GM19043 (cell line): ENCODE measurements at regions not wholly inside any gene's neighbourhood (a gene's known extent, or its start where the extent isn't known, plus 50 kb on each side); places are given as distances from the start of the nearest gene placed in this dataset.
"Not testable (repeated sequence)": the region's sequence is repeated elsewhere in the genome, so short reads cannot be mapped to it uniquely, and the experiment has no call there.

Experiments used
- ATAC-seq: cut with Tn5 transposase; IDR thresholded peaks from one replicate; pipeline ENCODE4 v1.9.1; 2021; ENCODE audit warnings: low read depth; ENCODE audit not compliant: unreplicated experiment

DNA sequence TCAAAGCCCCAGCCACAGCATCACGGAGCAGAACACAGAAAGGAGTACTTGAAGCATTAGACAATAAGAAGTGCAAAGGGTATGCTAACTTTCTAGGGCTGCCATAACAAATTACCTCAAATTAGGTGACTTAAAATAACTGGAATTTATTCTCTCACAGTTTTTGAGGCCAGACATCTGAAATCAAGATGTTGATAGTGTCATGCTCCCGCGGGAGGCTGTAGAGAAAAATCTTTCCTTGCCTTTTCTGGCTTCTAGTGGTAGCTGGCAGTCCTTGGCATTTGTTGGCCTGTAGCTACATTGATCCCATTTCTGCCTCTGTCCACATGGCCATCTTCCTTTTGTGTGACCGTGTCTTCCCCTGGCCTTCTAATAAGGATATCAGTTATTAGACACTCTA, 51.9 kb upstream of the SPDL1 start:
- no peak for ATAC-seq

DNA sequence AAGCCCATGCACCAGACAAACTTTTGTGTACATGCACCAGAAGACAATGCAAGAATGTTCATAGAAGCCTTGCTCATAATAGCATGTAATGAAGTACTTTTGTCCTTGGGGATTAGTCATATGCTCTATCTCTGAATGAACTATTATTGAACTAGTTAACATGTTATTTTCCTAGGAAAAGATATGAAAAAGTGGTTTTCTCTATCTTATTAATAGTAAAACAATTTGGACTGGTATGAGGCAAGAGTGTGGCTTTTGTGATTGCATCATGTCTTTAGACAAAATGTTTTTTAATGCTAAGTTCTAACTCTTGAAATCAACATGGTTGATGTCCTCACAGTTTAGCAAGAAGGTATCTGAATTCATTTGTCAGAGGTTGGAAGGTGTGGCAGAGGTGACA, 55.7 kb upstream of the SPDL1 start:
- no peak for ATAC-seq

DNA sequence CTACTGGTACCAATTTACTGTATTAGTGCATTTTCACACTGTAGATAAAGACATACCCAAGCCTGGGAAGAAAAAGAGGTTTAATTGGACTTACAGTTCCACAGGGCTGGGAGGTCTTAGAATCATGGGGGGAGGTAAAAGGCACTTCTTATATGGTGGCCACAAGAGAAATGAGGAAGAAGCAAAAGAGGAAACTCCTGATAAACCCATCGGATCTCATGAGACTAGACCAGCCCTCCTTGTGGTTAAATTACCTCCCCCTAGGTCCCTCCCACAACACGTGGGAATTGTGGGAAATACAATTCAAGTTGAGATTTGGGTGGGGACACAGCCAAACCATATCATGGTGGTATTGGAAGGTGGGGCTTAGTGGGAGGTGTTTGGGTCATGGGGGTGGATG, 56.5 kb upstream of the SPDL1 start:
- no peak for ATAC-seq

DNA sequence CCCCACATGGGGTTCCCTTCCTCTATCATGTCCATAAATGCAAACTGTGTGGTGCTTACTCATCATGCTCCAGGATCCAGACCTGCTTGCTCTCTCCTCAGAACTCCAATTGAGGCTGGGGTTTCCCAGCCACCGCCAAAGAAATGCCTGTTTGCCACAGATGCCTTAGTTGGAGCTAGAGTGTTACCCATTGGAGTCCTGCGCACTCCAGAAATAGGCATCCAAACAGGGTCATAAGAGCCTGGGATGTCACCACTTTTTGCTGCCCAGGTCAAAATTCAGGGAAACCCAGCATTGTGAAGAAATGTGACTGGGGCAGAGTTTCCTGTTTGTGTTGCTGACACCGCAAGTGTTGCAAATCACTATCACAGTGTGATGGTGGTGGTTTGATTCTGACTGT, 60.7 kb upstream of the SPDL1 start:
- ATAC-seq = no peak

DNA sequence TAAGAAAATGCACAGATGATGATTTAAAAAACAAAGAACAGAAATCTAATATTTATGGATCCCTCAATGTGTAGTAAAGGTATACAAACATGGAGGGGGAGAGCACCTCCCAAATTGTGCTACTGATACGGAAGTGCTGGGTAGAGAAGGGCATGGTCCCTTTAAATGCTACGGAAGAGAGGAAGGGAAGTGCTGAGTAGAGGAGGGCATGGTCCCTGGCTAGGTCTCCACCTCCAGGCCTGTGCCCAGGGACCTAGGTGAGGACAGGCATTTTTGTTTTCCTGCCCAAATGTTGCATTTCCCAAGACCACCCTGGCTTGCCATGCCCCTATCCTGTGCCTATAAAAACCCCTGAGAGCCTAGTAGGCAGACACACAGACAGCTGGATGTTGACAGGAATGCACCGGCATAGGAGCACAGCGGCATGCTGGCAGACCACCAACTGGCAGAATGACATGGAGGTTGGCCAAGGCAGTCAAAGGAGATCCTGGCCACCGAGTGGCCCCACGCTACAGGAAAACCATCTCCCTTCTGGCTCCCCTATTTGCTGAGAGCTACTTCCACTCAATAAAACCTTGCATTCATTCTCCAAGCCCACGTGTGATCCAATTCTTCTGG, 62.1 kb upstream of the SPDL1 start:
- ATAC-seq = no peak

DNA sequence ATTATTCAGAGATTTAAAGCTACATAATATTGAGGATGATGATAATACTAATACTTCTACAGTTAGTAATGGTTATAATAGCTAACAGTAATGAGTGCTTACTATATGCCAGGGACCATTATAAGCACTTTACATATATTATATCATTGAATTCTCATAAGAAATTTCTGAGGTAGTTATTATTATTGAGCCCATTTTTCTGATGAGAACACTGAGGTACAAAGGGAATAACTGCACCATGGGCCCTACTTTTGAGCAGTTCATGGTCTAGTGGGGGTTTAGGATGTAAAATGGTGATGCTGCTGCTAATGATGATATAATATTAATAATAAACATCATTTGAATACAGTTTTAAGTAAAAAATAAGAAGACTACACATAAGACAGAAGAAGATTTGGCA, 64.2 kb upstream of the SPDL1 start:
- ATAC-seq = no peak

DNA sequence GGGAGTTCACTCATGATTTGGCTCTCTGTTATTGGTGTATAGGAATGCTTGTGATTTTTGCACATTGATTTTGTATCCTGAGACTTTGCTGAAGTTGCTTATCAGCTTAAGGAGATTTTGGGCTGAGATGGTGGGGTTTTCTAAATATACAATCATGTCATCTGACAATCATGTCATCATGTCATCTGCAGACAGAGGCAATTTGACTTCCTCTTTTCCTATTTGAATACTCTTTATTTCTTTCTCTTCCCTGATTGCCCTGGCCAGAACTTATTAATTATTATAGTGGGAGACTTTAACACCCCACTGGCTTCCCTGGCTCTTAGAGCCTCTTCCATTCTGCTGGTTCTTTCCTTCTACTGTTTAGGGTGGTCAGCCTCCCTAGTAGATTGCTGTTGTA, 64.8 kb upstream of the SPDL1 start:
- not testable (repeated sequence) for ATAC-seq

DNA sequence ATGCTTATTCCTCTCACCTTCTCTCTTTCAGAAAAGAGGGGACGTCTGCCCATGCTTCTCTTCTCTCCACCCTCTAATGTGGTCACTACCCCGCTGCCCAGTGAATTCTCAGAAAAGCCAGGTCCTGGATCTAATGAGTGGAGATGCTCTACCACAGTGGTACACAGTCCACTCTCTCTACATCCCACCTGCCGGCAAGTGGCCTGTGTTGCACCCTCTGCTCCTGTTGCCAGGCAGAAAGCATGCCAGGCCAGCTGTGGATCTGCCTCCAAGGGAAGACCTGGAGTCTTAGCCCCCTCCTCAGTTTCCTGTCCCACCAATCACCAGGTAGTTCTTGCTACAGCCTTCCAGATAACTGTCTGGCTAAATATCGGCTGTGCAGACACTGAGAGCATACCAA, 71.2 kb upstream of the SPDL1 start:
- ATAC-seq = no peak

DNA sequence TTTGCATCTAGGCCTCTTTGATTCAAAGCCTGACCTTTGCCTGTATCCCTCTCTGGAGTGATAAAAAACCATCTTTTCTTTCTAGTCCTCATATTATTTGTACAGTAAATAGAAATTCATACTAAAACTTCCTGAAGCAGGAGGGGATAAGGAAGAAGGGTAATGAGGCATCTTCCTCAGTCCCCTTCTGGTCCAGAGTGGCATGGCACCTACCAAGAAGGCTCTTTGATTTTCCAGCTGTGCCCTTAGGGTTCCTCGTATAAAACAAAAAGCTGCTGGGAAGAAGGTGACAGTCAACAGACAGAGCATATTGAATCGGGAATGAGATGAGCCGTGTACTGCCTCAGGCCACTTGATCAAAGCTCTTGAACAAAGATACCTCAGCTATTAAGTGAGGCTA, 71.9 kb upstream of the SPDL1 start:
- no peak for ATAC-seq

DNA sequence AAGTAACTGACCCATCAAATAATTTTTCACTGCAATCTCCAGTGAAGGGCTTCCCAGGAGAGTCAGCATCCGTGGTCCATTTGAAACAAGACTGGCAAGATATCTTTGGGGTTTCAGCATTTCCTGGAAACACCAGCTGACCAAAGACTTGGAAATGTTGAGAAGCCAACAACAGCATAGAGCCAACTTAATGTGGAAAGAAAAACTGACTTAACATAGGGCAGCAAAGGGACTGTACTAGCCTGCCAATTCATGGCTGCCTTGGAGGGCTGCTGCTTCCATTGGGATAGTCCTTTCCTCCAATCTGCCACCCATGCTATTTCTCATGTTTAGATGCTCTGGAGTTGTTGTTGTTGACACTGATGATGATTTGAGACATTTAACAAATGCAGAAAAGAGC, 76.5 kb upstream of the SPDL1 start:
- no peak for ATAC-seq

DNA sequence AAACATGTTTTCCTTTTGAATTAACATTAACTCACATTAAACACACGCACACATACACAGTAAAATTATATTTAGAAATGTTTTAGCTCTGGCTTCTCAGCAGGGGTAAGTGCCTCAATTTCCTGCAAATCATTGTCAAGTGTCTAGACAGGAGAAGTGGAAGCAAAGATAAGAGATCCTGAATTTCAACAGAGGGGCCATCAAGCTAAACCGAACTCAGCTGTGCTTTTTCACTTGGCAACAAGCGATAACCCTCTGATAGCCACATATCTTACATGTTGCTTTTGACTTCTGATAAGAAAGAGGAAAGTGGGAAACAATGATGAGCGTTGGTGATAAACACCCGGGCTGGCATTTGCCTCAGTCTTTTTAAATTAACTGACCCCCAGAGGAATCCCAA, 79.7 kb upstream of the SPDL1 start:
- no peak for ATAC-seq

DNA sequence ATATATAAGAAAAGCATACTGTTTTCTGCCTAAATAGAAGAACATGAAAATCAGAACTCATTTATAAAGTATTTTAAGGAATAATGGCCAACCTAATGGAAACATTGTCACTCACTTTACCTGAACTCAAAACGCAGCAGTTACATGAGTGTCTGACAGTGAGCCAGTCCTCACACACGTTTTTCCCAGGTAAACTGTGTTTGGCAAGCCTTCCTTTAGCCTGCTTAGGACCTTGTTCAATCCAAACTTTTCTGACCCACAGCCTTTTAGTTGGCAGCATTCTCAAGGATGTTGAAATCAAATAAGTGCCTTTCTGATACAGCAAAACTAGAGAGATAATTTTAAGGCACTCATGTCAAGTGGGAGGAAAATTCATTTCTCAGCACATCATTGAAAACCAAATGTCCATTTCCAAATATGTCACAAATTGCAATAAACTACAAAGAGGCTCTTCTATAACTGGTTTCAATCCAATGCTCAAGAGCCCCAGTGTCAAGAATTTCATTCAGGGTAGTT, 83.5 kb upstream of the SPDL1 start:
- no peak for ATAC-seq

DNA sequence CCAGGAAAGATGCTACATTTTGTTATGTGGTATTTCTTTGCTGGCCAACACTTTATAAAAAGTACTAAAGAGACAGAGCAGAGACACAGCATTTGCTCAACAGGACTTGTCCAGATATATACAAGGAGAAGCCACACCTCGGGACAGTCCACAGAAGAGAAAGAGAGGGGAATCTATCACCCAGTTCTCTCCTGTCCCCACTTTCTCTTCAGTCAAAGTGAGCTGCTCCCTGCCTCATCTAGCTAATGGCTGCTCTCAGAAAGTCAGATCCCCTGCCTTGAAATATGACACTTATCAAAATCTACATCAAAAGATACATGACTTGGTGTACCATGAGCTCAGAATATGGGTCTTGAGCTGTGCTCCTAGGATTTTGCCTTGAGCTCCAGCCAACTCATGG, 86.7 kb upstream of the SPDL1 start:
- no peak for ATAC-seq

DNA sequence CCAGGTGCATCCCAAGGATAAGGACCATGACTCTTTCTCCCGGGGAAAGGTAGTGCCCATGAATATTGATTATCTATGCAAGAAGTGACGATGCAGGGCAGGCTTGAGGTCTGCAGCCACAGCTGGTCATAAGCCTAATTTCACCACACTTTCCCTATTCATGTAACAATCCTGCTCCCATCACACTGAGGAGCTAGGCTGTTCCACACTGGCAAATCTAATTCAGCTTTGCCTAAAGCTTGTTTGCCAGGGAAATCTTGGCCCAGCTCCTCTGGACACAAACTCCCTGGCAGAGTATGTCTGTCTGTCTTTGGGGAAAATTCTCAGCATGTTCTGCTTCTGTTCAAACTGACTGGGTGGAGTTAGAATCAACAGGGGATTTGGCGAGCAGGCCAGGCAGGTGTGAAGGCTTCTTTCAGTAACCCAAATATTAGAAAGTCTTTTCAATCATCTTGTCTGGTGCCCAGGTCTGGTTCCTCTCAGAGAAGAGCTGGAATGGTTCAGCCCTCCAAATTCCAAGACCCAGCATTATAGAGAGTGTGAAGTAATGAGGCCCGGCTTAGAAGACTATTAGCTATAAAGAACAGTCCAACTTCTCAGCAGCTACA, 88.5 kb upstream of the SPDL1 start:
- ATAC-seq = no peak

DNA sequence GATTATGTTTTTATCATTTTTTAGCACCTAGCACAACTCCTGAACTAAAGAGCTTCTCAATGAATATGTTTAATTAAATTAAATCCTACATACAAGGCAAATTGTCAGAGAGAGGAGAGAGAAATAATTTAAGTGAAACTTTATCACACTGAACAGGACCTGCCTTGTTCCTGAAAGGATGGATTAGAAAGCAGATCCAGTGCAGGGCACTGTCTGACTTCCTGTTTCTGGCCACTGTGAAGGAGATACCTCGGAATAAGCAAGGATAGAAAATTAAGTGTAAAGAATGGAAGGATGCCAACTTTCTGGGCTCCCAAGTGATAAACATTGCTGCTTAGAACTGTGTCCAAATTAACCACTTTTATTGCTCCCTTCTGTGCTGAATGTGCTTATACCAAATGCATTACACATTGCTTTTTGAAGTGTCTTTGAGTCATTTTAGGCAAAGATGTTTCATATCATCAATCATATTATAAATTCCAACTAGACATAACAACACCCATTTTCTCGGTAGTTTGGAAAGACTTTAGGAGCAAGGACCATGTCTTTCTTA, 89.1 kb upstream of the SPDL1 start:
- ATAC-seq = no peak

DNA sequence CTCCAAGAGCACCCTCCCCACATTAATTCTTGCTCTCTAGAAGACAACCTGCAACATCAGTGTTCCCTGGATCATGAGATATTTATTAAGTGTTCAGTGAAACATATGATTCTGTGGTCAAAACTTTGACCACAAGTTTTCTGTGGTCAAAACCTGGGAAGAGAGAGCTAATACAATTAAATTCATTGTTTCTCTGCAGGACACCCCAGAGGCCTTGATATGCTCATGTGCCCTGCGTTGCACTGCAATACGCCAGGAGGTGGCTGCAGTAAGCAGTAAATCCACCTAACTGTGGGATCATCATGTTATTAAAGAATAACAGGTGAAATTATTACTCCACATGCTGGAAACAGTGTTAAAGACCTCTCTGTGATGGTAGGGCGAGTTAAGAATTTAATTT, 109.3 kb upstream of the SPDL1 start:
- ATAC-seq = no peak

DNA sequence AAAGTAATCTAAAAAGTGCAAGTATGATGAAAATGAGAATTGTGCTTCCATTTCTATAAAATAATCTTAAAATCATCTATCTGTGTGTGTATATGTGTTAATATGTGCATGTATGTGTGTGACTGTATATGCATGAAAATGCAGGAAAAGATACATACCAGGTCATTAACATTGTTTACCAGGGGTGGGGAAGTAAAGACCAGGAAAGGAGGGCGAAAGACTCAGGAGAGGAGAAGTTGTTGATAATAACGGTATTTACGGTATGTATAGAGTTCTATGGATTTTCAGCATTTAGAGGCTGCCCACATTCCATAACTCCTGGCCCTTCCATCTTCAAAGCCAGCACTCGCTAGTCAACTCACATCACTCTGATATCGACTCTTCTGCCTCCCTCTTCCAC, 111.0 kb upstream of the SPDL1 start:
- no peak for ATAC-seq

DNA sequence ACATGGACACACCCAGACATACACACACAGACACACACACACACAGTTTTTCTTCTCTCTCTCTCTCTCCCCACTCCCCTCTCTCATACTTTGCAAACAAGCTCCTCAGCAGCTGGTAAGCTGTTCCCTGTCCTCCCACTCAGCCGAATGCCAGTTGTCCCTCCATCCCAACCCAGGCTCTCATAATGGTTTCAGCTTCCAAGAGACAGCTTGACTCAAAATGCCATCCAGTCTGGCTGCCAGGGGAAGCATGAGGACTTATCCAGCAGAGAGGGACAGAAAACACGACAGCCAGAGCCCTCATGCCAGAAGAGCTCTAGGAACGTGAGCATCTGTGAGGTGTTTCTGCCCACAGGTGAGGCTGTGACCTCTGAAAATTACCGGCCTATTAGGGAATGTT, 112.6 kb upstream of the SPDL1 start:
- ATAC-seq = no peak

DNA sequence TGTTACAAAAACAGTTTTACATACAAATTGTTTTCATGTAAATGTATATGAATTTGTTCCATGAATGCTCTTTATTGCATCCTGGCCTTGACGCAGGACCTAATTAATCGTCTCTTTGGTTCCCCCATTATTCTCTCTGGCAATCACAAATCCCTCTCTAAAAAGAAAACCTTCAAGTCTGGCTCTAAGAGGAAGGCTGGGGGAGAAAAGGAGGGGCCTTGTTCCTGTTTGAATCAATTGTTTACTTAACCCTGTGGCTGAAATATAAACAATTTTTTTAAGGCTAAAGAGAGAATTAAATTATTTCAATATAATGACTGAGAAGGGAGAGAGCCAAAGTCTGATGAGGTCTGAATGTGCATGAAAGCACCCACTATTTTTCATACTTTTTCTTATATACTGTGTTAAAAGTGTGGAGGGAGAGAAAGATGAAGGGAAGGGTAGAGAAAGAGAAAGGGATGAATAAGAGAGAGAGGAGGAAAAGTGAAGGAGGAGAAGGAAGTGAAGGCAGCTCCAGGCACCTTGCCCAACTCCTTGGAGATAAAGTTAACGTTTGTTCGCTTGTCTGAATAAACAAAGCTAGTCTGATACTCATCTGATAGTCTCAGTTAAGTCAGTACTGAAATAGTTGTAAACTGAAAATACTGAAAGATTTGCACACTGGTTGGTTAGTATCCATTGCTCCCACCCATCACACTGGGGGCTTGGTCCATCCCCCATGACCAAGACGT, 116.4 kb upstream of the SPDL1 start:
- ATAC-seq = no peak

DNA sequence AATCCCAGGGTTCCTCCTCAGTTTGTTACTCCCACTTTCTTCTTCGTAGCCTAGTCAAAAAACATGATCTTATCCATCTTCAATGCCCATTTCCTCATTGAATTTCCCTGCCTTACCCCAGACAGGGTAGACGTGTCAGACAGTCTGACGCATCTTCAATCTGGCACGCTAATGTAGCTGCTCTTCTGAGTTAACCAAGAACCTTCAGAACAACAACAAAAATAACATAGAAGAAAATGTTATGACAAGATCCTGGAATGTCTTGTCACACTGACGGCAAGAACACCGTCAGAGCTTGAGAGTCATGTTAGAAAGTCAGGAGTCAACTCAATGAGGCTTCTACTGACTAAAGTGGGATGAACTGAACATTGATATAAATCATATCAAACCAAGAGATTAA, 122.7 kb upstream of the SPDL1 start:
- ATAC-seq = no peak

DNA sequence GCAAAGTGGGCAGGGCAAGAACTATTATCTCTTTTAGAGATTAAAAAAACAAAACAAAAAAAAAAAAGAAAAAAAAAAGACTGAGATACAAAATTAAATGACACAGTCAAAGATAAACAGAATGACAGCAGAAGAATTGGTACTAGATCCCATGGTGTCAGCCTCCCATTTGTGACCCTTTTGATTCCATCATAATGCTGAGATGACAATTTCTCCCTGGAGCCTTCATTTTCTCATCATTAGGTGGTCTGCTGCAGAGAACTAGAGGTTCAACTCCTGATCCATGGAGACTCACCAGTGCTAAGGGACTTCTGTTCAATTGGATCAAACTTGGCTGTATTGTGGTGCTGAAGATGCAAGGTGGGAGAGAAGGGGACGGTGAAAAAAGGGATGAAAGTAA, 123.5 kb upstream of the SPDL1 start:
- ATAC-seq = no peak

DNA sequence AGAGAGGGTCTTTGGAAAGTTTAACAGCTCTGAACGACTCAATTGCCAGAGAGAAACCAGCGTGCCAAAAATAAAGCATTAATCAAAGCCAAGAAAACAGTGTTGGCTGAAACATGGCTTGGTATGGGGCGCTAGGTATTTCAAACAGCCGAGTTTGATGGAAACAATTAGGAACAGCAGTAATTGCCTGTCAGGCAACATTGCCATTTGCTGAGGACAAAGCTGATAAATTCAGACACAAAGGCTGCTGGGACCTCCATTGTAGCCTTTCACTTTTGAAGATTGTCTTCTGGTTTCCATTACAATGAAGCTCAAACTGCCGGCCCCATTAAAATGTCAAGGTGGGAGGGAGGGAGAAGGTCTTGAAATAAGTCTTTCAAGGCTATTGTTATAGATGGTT, 125.4 kb upstream of the SPDL1 start:
- ATAC-seq = no peak
